ENCODE measurements at regions not wholly inside any gene's neighbourhood (a gene's known extent, or its start where the extent isn't known, plus 50 kb on each side); places are given as distances from the start of the nearest gene placed in this dataset.

- peak; percentile 5 to 39 for DNase-seq
These were observed 65.3 kb downstream of the METRNL start for GRCh38 chr17:83144421-83145357.

GRCh38 chr17:83145358-83145738, 65.9 kb downstream of the METRNL start:
- no peak for DNase-seq

- no peak for DNase-seq
These were observed 66.4 kb downstream of the METRNL start for GRCh38 chr17:83145831-83146230.

GRCh38 chr17:83146347-83146746, 66.9 kb downstream of the METRNL start:
- no peak for DNase-seq

GRCh38 chr17:83147280-83147679, 67.9 kb downstream of the METRNL start:
- no peak for DNase-seq

- DNase-seq = no peak
These were observed 69.1 kb downstream of the METRNL start for GRCh38 chr17:83148317-83149028.

GRCh38 chr17:83149029-83149725, 69.8 kb downstream of the METRNL start:
- no peak for DNase-seq

GRCh38 chr17:83149761-83150251, 70.4 kb downstream of the METRNL start:
- no peak for DNase-seq

- no peak for DNase-seq
These were observed 71.1 kb downstream of the METRNL start for GRCh38 chr17:83150369-83151055.

GRCh38 chr17:83151056-83151441, 71.6 kb downstream of the METRNL start:
- DNase-seq = no peak

GRCh38 chr17:83151442-83152226, 72.2 kb downstream of the METRNL start:
- DNase-seq = no peak

GRCh38 chr17:83152227-83152744, 72.9 kb downstream of the METRNL start:
- DNase-seq = no peak

GRCh38 chr17:83152745-83153611, 73.6 kb downstream of the METRNL start:
- DNase-seq = no peak

GRCh38 chr17:83153681-83154310, 74.4 kb downstream of the METRNL start:
- DNase-seq = no peak

- DNase-seq = no peak
These were observed 75.1 kb downstream of the METRNL start for GRCh38 chr17:83154311-83155127.

GRCh38 chr17:83155128-83156121, 76.0 kb downstream of the METRNL start:
- no peak for DNase-seq

GRCh38 chr17:83156408-83156807, 77.0 kb downstream of the METRNL start:
- DNase-seq = no peak
